H9 (cell line): ENCODE measurements at regions not wholly inside any gene's neighbourhood (a gene's known extent, or its start where the extent isn't known, plus 50 kb on each side); places are given as distances from the start of the nearest gene placed in this dataset.
"Not testable (repeated sequence)": the region's sequence is repeated elsewhere in the genome, so short reads cannot be mapped to it uniquely, and the experiment has no call there.

ENCODE experiments used
- DNase-seq: peaks from one replicate; pipeline ENCODE4 v3.0.0-alpha.2; 2017
- H2AFZ ChIP-seq: one replicate; pipeline ENCODE4 v1.6.1; 2013; ENCODE audit warnings: mild to moderate bottlenecking, low read length, control low read depth, moderate library complexity
- H2AK5ac ChIP-seq: 2 replicates; pipeline ENCODE4 v1.6.1; 2013; ENCODE audit warnings: low read length, control low read depth, mixed read lengths; ENCODE audit not compliant: insufficient read length
- H2BK120ac ChIP-seq: one replicate; pipeline ENCODE4 v1.6.1; 2013; ENCODE audit warnings: low read depth, mild to moderate bottlenecking, low read length, control low read depth, inconsistent platforms; ENCODE audit not compliant: poor library complexity, severe bottlenecking
- H2BK12ac ChIP-seq: 2 replicates; pipeline ENCODE4 v1.6.1; 2013; ENCODE audit warnings: low read length, control low read depth, mixed read lengths, low read depth; ENCODE audit not compliant: insufficient read length
- H2BK15ac ChIP-seq: 2 replicates; pipeline ENCODE4 v1.6.1; 2013; ENCODE audit warnings: low read depth, low read length, control low read depth
- H2BK20ac ChIP-seq: one replicate; pipeline ENCODE4 v1.6.1; 2013; ENCODE audit warnings: low read depth, mild to moderate bottlenecking, low read length, control low read depth, inconsistent platforms; ENCODE audit not compliant: poor library complexity, severe bottlenecking
- H2BK5ac ChIP-seq: 2 replicates; pipeline ENCODE4 v1.6.1; 2013; ENCODE audit warnings: low read length, control low read depth, mixed read lengths; ENCODE audit not compliant: insufficient read length
- H3K14ac ChIP-seq: 2 replicates; pipeline ENCODE4 v1.6.1; 2013; ENCODE audit warnings: low read length, control low read depth; ENCODE audit not compliant: insufficient read depth
- H3K18ac ChIP-seq: 2 replicates; pipeline ENCODE4 v1.6.1; 2013; ENCODE audit warnings: low read depth, mild to moderate bottlenecking, mixed read lengths, low read length, control low read depth; ENCODE audit not compliant: insufficient read length
- H3K23ac ChIP-seq: 2 replicates; pipeline ENCODE4 v1.6.1; 2013; ENCODE audit warnings: low read length, control low read depth, mixed read lengths, low read depth; ENCODE audit not compliant: insufficient read length
- H3K23me2 ChIP-seq: 2 replicates; pipeline ENCODE4 v1.6.1; 2013; ENCODE audit warnings: low read depth, mild to moderate bottlenecking, mixed read lengths, low read length, control low read depth; ENCODE audit not compliant: insufficient read length, poor library complexity, severe bottlenecking
- H3K27ac ChIP-seq: 2 replicates; pipeline ENCODE4 v1.5.1; 2013; ENCODE audit warnings: low read length, control low read depth, mixed read lengths, low read depth; ENCODE audit not compliant: insufficient read length
- H3K27me3 ChIP-seq: 2 replicates; pipeline ENCODE4 v1.6.1; 2013; ENCODE audit warnings: low read length, control low read depth, inconsistent platforms; ENCODE audit not compliant: insufficient read depth
- H3K4ac ChIP-seq: 2 replicates; pipeline ENCODE4 v1.6.1; 2013; ENCODE audit warnings: low read depth, mild to moderate bottlenecking, control low read depth, inconsistent platforms, low read length, moderate library complexity
- H3K4me1 ChIP-seq: 2 replicates; pipeline ENCODE4 v1.6.1; 2013; ENCODE audit warnings: low read length, control low read depth, inconsistent platforms; ENCODE audit not compliant: insufficient read depth
- H3K4me2 ChIP-seq: 2 replicates; pipeline ENCODE4 v1.6.1; 2013; ENCODE audit warnings: low read length, control low read depth, mixed read lengths; ENCODE audit not compliant: insufficient read length, insufficient read depth
- H3K56ac ChIP-seq: 2 replicates; pipeline ENCODE4 v1.6.1; 2013; ENCODE audit warnings: low read depth, mild to moderate bottlenecking, mixed read lengths, low read length, control low read depth; ENCODE audit not compliant: insufficient read length
- H3K79me1 ChIP-seq: 2 replicates; pipeline ENCODE4 v1.6.1; 2013; ENCODE audit warnings: low read depth, mild to moderate bottlenecking, moderate library complexity, low read length, control low read depth, inconsistent platforms; ENCODE audit not compliant: insufficient read depth, poor library complexity, severe bottlenecking
- H3K79me2 ChIP-seq: 2 replicates; pipeline ENCODE4 v1.6.1; 2013; ENCODE audit warnings: low read length, control low read depth, inconsistent platforms; ENCODE audit not compliant: insufficient read depth
- H3K9ac ChIP-seq: 2 replicates; pipeline ENCODE4 v1.6.1; 2013; ENCODE audit warnings: low read length, control low read depth, mixed read lengths; ENCODE audit not compliant: insufficient read length; ENCODE audit errors: extremely low read depth
- H3K9me3 ChIP-seq: one replicate; pipeline ENCODE4 v1.6.1; 2013; ENCODE audit warnings: low read depth, low read length, inconsistent platforms; ENCODE audit not compliant: control insufficient read depth
- H3T11ph ChIP-seq: one replicate; pipeline ENCODE4 v1.6.1; 2013; ENCODE audit warnings: mild to moderate bottlenecking, low read length, control low read depth, inconsistent platforms
- H4K20me1 ChIP-seq: one replicate; pipeline ENCODE4 v1.6.1; 2013; ENCODE audit not compliant: control insufficient read depth, insufficient read length, insufficient read depth
- H4K5ac ChIP-seq: 2 replicates; pipeline ENCODE4 v1.6.1; 2013; ENCODE audit warnings: low read depth, mild to moderate bottlenecking, mixed read lengths, low read length, control low read depth; ENCODE audit not compliant: insufficient read length
- H4K8ac ChIP-seq: replicated peaks from 2 replicates; pipeline ENCODE4 v1.6.1; 2013; ENCODE audit warnings: low read length, control low read depth, mixed read lengths, low read depth; ENCODE audit not compliant: insufficient read length
- H4K91ac ChIP-seq: 2 replicates; pipeline ENCODE4 v1.6.1; 2013; ENCODE audit warnings: low read depth, mild to moderate bottlenecking, moderate library complexity, mixed read lengths, low read length, control low read depth; ENCODE audit not compliant: insufficient read length
- H3K27ac Mint-ChIP-seq, 3 experiments: 2 replicates in 2 of 3; 3 replicates in 1 of 3; pipeline ENCODE4 v1.8.0; 2020 to 2021; ENCODE audit warnings: mixed read lengths in 3 of 3, mild to moderate bottlenecking in 1 of 3, moderate library complexity in 1 of 3
- H3K27me3 Mint-ChIP-seq: 2 replicates; pipeline ENCODE4 v1.8.0; 2021; ENCODE audit warnings: low read depth, mild to moderate bottlenecking, moderate library complexity, mixed read lengths
- H3K36me3 Mint-ChIP-seq, 3 experiments: 2 replicates in 2 of 3; 3 replicates in 1 of 3; pipeline ENCODE4 v1.8.0; 2020 to 2021; ENCODE audit warnings: low read depth in 3 of 3, mixed read lengths in 3 of 3; ENCODE audit not compliant: insufficient read depth in 1 of 3
- H3K4me1 Mint-ChIP-seq, 2 experiments: 2 replicates each; pipeline ENCODE4 v1.8.0; 2020; ENCODE audit warnings: mixed read lengths in 2 of 2
- H3K4me3 Mint-ChIP-seq, 2 experiments: 2 replicates in 1 of 2; 3 replicates in 1 of 2; pipeline ENCODE4 v1.8.0; 2020 to 2021; ENCODE audit warnings: mild to moderate bottlenecking in 2 of 2, mixed read lengths in 2 of 2, moderate library complexity in 1 of 2
- H3K9me3 Mint-ChIP-seq, 2 experiments: 2 replicates in 1 of 2; 3 replicates in 1 of 2; pipeline ENCODE4 v1.8.0; 2020; ENCODE audit warnings: mild to moderate bottlenecking in 2 of 2, mixed read lengths in 2 of 2, moderate library complexity in 1 of 2
- WGBS: extraction: QIAGEN DNeasy Blood & Tissue Kit; methylation state at CpG from one replicate; pipeline ENCODE4 v1.1.7; 2013; ENCODE audit warnings: missing lambda C conversion rate, low lambda C conversion rate, mixed read lengths; ENCODE audit not compliant: insufficient read length; ENCODE audit errors: extremely low coverage; 5-methylcytosine and 5-hydroxymethylcytosine counted together
- TF ChIP-seq, protein P1 (sequence below): fragments of 200-600 bp; sonication (generic); conservative IDR thresholded peaks from 3 replicates; pipeline ENCODE4 v1.8.0; 2021; ENCODE audit warnings: antibody characterized with exemption, mild to moderate bottlenecking

DNA sequence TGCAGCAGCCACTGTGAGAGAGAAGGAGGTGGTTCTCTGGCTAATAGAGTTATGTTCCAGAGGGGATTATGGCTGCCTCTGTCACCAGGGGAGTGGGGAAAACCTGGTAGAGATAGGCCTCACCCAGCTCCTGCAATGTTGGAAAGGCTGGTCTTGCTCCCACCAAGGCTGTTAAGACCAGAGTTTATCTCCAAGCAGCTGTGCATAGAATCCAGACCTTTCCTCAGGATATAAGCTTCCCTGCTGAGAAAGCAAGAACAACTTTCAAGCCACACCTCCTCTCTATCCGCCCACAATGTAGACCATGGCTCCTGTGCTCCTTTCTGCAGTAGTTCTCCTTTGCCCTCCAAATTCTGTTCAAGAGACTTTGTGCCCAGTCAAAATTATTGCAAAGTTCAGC, 1375.4 kb downstream of the REEP3 start:
- no peaks in the 10 kb centered on the region for H3K4me1 ChIP-seq
- H3K4me1 Mint-ChIP-seq, result no peaks in the 10 kb centered on the region
- no peak overlapping the region for H3K56ac ChIP-seq
- no peak for DNase-seq
- H3K9ac ChIP-seq, result no peak overlapping the region
- no peak overlapping the region for H4K91ac ChIP-seq
- no peaks in the 10 kb centered on the region for H3K23me2 ChIP-seq
- H3K9me3 ChIP-seq, result no peaks in the 10 kb centered on the region
- no peak overlapping the region for H3T11ph ChIP-seq
- H3K27me3 Mint-ChIP-seq, result no peaks in the 10 kb centered on the region
- H3K14ac ChIP-seq, result no peak overlapping the region
- no peak overlapping the region for H3K27ac Mint-ChIP-seq
- H2AK5ac ChIP-seq, result no peak overlapping the region
- H4K8ac ChIP-seq, result no peak overlapping the region
- no peak overlapping the region for H3K4ac ChIP-seq
- no peaks in the 10 kb centered on the region for H3K27me3 ChIP-seq
- no peak overlapping the region for H4K5ac ChIP-seq
- no peak overlapping the region for H3K27ac ChIP-seq
- H2AFZ ChIP-seq, result no peak overlapping the region
- TF ChIP-seq, protein P1, sequence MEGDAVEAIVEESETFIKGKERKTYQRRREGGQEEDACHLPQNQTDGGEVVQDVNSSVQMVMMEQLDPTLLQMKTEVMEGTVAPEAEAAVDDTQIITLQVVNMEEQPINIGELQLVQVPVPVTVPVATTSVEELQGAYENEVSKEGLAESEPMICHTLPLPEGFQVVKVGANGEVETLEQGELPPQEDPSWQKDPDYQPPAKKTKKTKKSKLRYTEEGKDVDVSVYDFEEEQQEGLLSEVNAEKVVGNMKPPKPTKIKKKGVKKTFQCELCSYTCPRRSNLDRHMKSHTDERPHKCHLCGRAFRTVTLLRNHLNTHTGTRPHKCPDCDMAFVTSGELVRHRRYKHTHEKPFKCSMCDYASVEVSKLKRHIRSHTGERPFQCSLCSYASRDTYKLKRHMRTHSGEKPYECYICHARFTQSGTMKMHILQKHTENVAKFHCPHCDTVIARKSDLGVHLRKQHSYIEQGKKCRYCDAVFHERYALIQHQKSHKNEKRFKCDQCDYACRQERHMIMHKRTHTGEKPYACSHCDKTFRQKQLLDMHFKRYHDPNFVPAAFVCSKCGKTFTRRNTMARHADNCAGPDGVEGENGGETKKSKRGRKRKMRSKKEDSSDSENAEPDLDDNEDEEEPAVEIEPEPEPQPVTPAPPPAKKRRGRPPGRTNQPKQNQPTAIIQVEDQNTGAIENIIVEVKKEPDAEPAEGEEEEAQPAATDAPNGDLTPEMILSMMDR, result no peak
- no CpG with 5 or more reads among the region's 1 CpG for WGBS
- H2BK5ac ChIP-seq, result no peak overlapping the region
- H2BK15ac ChIP-seq, result no peak overlapping the region
- no peak overlapping the region for H2BK120ac ChIP-seq
- H3K9me3 Mint-ChIP-seq, result peaks cover 11 to 25% of the 10 kb centered on the region in 2 experiments; a peak in 4 of 5 replicates
- no peak overlapping the region for H3K4me2 ChIP-seq
- no peak overlapping the region for H3K23ac ChIP-seq
- H3K18ac ChIP-seq, result no peak overlapping the region
- H4K20me1 ChIP-seq, result no peaks in the 10 kb centered on the region
- no peak overlapping the region for H2BK12ac ChIP-seq
- H3K79me2 ChIP-seq, result no peaks in the 10 kb centered on the region
- no peak overlapping the region for H2BK20ac ChIP-seq
- peaks cover 0 to 14% (median 0%) of the 10 kb centered on the region in 3 experiments; a peak in 2 of 7 replicates for H3K36me3 Mint-ChIP-seq
- H3K4me3 Mint-ChIP-seq, result no peak overlapping the region
- H3K79me1 ChIP-seq, result no peaks in the 10 kb centered on the region

DNA sequence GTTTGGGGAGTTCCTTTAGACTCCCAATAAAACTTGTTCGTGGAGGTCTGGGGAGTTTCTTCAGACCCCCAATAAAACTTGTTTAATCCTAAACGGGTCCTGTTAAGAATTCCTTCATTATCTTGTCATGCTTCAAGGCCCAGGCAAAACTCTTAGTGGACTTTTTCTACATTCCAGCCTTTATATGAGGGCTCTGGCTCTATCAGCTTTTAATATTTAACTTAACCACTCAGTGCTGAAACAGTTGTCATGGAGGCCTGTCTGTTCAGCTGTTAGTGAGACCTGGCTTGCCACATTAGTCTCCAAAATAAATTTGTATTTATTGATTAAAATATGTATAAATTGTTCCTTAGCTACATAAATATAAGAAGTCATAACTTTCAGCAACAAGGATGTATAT, 1385.1 kb downstream of the REEP3 start:
- H2BK5ac ChIP-seq, H3K27ac Mint-ChIP-seq, H2BK20ac ChIP-seq, H4K91ac ChIP-seq, H3K9ac ChIP-seq, H3K56ac ChIP-seq, H3K4ac ChIP-seq, H3K27me3 Mint-ChIP-seq, H4K8ac ChIP-seq, H3K23ac ChIP-seq, H3K14ac ChIP-seq, H2AK5ac ChIP-seq, H3K36me3 Mint-ChIP-seq, H2BK12ac ChIP-seq, H3K79me1 ChIP-seq, H3K27ac ChIP-seq, H2BK120ac ChIP-seq, H4K20me1 ChIP-seq, H2AFZ ChIP-seq, H3K4me1 Mint-ChIP-seq, H3K27me3 ChIP-seq, H3K9me3 ChIP-seq, H3K4me2 ChIP-seq, H3K9me3 Mint-ChIP-seq, H3K79me2 ChIP-seq, H2BK15ac ChIP-seq, H3K23me2 ChIP-seq, H3K4me3 Mint-ChIP-seq, DNase-seq, H3K18ac ChIP-seq, H3T11ph ChIP-seq, H4K5ac ChIP-seq, H3K4me1 ChIP-seq: not testable (repeated sequence)
- WGBS, result no CpG with 5 or more reads among the region's 2 CpGs
